NB4 (cell line): ENCODE measurements at regions not wholly inside any gene's neighbourhood (a gene's known extent, or its start where the extent isn't known, plus 50 kb on each side); places are given as distances from the start of the nearest gene placed in this dataset.

Source experiments
- CTCF ChIP-seq: IDR thresholded peaks from one replicate; pipeline ENCODE4 v1.5.1; 2012; ENCODE audit warnings: low read depth, low read length
- MAX ChIP-seq: IDR thresholded peaks from 2 replicates; pipeline ENCODE4 v1.6.1; 2011; ENCODE audit warnings: low read depth, low read length
- MYC ChIP-seq: IDR thresholded peaks from 2 replicates; pipeline ENCODE4 v1.6.1; 2011; ENCODE audit warnings: low read depth, low read length
- POLR2A ChIP-seq: IDR thresholded peaks from 2 replicates; pipeline ENCODE4 v1.6.1; 2011; ENCODE audit warnings: mild to moderate bottlenecking; ENCODE audit not compliant: insufficient read length; ENCODE audit errors: extremely low read depth

GRCh38 chr10:111231779-111232178, 154.9 kb downstream of the ADRA2A start:
- TF ChIP-seq CTCF (no peak), POLR2A (no peak), MAX (no peak; the same call in 1 of the 2 replicates), MYC (no peak)
